CD14-positive monocyte (primary cell): ENCODE measurements at regions not wholly inside any gene's neighbourhood (a gene's known extent, or its start where the extent isn't known, plus 50 kb on each side); places are given as distances from the start of the nearest gene placed in this dataset.

Experiments
- DNase-seq, 3 donors: peaks; one replicate each; pipeline ENCODE4 v3.0.0-alpha.2; 2011 to 2022
- H2AFZ ChIP-seq: 2 replicates; pipeline ENCODE4 v1.6.0; 2012; ENCODE audit warnings: mild to moderate bottlenecking, low read depth, low read length, inconsistent platforms; ENCODE audit not compliant: insufficient read depth, poor library complexity, severe bottlenecking
- H3K27ac ChIP-seq, 2 donors: 1 replicate in 1 of 2; 2 replicates in 1 of 2; pipeline ENCODE4 v1.5.1; 2012 to 2013; ENCODE audit warnings: low read length in 2 of 2, control low read depth in 1 of 2, inconsistent platforms in 1 of 2, low read depth in 1 of 2, mild to moderate bottlenecking in 1 of 2
- H3K27me3 ChIP-seq, 2 donors: one replicate each; pipeline versions ENCODE4 v1.6.0 to v1.6.1; 2011 to 2013; ENCODE audit warnings: low read length in 2 of 2; ENCODE audit not compliant: control insufficient read depth in 2 of 2, insufficient read depth in 2 of 2
- H3K36me3 ChIP-seq, 2 donors: replicated peaks in 1 of 2; 1 replicate in 1 of 2; 2 replicates in 1 of 2; pipeline versions ENCODE4 v1.5.1 to v1.6.1; 2012 to 2013; ENCODE audit warnings: low read length in 2 of 2, control low read depth in 1 of 2, inconsistent platforms in 1 of 2, mild to moderate bottlenecking in 1 of 2; ENCODE audit not compliant: insufficient read depth in 2 of 2, control insufficient read depth in 1 of 2
- H3K4me1 ChIP-seq, 2 donors: 1 replicate in 1 of 2; 2 replicates in 1 of 2; pipeline versions ENCODE4 v1.5.1 to v1.6.1; 2012 to 2013; ENCODE audit warnings: low read length in 2 of 2, control low read depth in 1 of 2, inconsistent platforms in 1 of 2, mild to moderate bottlenecking in 1 of 2, moderate library complexity in 1 of 2; ENCODE audit not compliant: insufficient read depth in 2 of 2, control insufficient read depth in 1 of 2
- H3K4me2 ChIP-seq: replicated peaks from 2 replicates; pipeline ENCODE3; 2012; ENCODE audit warnings: low read length, moderate library complexity, mild to moderate bottlenecking; ENCODE audit not compliant: poor library complexity, severe bottlenecking; ENCODE audit errors: extremely low read depth
- H3K4me3 ChIP-seq, 3 experiments: fragments of 200-600 bp in 1 of 3; sonication (generic) in 1 of 3; replicated peaks in 1 of 3; 1 replicate in 2 of 3; 2 replicates in 1 of 3; pipeline ENCODE4 v1.5.1; 2011 to 2013; ENCODE audit warnings: low read length in 3 of 3, mild to moderate bottlenecking in 3 of 3, control low read depth in 2 of 3, low read depth in 2 of 3, inconsistent platforms in 1 of 3, moderate library complexity in 1 of 3
- H3K79me2 ChIP-seq: 2 replicates; pipeline ENCODE4 v1.6.0; 2012; ENCODE audit warnings: mild to moderate bottlenecking, control low read depth, inconsistent platforms, low read length, moderate library complexity; ENCODE audit not compliant: insufficient read depth
- H3K9ac ChIP-seq: 2 replicates; pipeline ENCODE4 v1.6.0; 2017; ENCODE audit warnings: low read length, mild to moderate bottlenecking; ENCODE audit not compliant: insufficient read depth, poor library complexity, severe bottlenecking
- H3K9me3 ChIP-seq, 2 donors: replicated peaks in 1 of 2; 1 replicate in 1 of 2; 2 replicates in 1 of 2; pipeline versions ENCODE4 v1.5.1 to v1.6.1; 2012 to 2013; ENCODE audit warnings: low read length in 2 of 2, control low read depth in 1 of 2; ENCODE audit not compliant: control insufficient read depth in 1 of 2, insufficient read depth in 1 of 2
- H4K20me1 ChIP-seq: 2 replicates; pipeline ENCODE4 v1.6.0; 2012; ENCODE audit warnings: mild to moderate bottlenecking, low read length, control low read depth, moderate library complexity; ENCODE audit not compliant: insufficient read depth
- H3K27ac Mint-ChIP-seq, 7 donors: one replicate each; pipeline ENCODE4 v1.8.0; 2020; ENCODE audit warnings: mild to moderate bottlenecking in 7 of 7, mixed read lengths in 7 of 7, moderate library complexity in 6 of 7, inconsistent platforms in 2 of 7
- H3K27me3 Mint-ChIP-seq, 3 donors: one replicate each; pipeline ENCODE4 v1.8.0; 2021 to 2022; ENCODE audit warnings: low read depth in 3 of 3, mild to moderate bottlenecking in 3 of 3, mixed read lengths in 3 of 3, moderate library complexity in 3 of 3, inconsistent platforms in 1 of 3
- H3K36me3 Mint-ChIP-seq, 2 donors: one replicate each; pipeline ENCODE4 v1.8.0; 2020; ENCODE audit warnings: mixed read lengths in 2 of 2, inconsistent platforms in 1 of 2, mild to moderate bottlenecking in 1 of 2
- H3K4me1 Mint-ChIP-seq: one replicate; pipeline ENCODE4 v1.8.0; 2020; ENCODE audit warnings: mild to moderate bottlenecking, mixed read lengths
- H3K4me3 Mint-ChIP-seq, 2 donors: one replicate each; pipeline ENCODE4 v1.8.0; 2020; ENCODE audit warnings: mild to moderate bottlenecking in 2 of 2, mixed read lengths in 2 of 2, moderate library complexity in 1 of 2
- H3K9me3 Mint-ChIP-seq, 7 donors: one replicate each; pipeline ENCODE4 v1.8.0; 2020 to 2022; ENCODE audit warnings: mixed read lengths in 7 of 7, mild to moderate bottlenecking in 6 of 7, moderate library complexity in 6 of 7, inconsistent platforms in 2 of 7
- CTCF ChIP-seq: fragments of 200-600 bp; IDR thresholded peaks from one replicate; pipeline ENCODE4 v1.8.0; 2022; ENCODE audit warnings: antibody characterized with exemption, mild to moderate bottlenecking
- WGBS: methylation state at CpG from one replicate; pipeline ENCODE4 v1.1.5; 2013; ENCODE audit warnings: missing lambda C conversion rate; ENCODE audit not compliant: insufficient coverage; 5-methylcytosine and 5-hydroxymethylcytosine counted together
- intact Hi-C, 2 donors: fragments of 100-400 bp; cut with micrococcal nuclease; formaldehyde crosslinking; loops; one replicate each; pipeline versions ENCODE4 v1.15.0 to v1.15.1; 2023

GRCh38 chr18:22339913-22340312 lies 77.8 kb downstream of the CTAGE1 start:
- Histone ChIP-seq H3K9me3 (no peaks in the 10 kb centered on the region), H4K20me1 (no peaks in the 10 kb centered on the region), H3K4me2 (no peak overlapping the region), H3K9ac (no peak overlapping the region), H3K4me1 (peaks cover 6 to 7% of the 10 kb centered on the region in 2 donors), H3K27ac (no peak overlapping the region), H2AFZ (no peak overlapping the region), H3K36me3 (no peaks in the 10 kb centered on the region), H3K4me3 (no peak overlapping the region), H3K27me3 (peaks cover 4 to 9% of the 10 kb centered on the region in 2 donors), H3K79me2 (no peaks in the 10 kb centered on the region)
- 95% methylated on average over 3 of the region's 4 CpGs for WGBS
- Mint-ChIP-seq H3K36me3 (no peaks in the 10 kb centered on the region), H3K27me3 (peaks cover 9 to 18% (median 13%) of the 10 kb centered on the region in 3 donors), H3K4me1 (peaks cover 9% of the 10 kb centered on the region), H3K4me3 (no peak overlapping the region), H3K9me3 (peaks cover 0 to 5% (median 0%) of the 10 kb centered on the region in 7 donors), H3K27ac (no peak overlapping the region)
- no peak for DNase-seq
- intact Hi-C loops: no loop called here
- no peak for TF ChIP-seq CTCF

- no peak for TF ChIP-seq CTCF
- H3K27me3 Mint-ChIP-seq: peaks cover 8 to 17% (median 13%) of the 10 kb centered on the region in 3 donors
- Histone ChIP-seq H3K27ac (no peak overlapping the region), H3K4me1 (peaks cover 6 to 7% of the 10 kb centered on the region in 2 donors), H3K4me3 (no peak overlapping the region), H3K79me2 (no peaks in the 10 kb centered on the region), H2AFZ (no peak overlapping the region), H3K27me3 (no peaks in the 10 kb centered on the region), H3K9me3 (no peaks in the 10 kb centered on the region), H3K4me2 (no peak overlapping the region), H3K9ac (no peak overlapping the region), H3K36me3 (no peaks in the 10 kb centered on the region), H4K20me1 (no peaks in the 10 kb centered on the region)
- no peak overlapping the region for H3K4me3 Mint-ChIP-seq
- H3K27ac Mint-ChIP-seq: no peak overlapping the region
- peaks cover 0 to 5% (median 2%) of the 10 kb centered on the region in 7 donors for H3K9me3 Mint-ChIP-seq
- no peak for DNase-seq
- no peaks in the 10 kb centered on the region for H3K36me3 Mint-ChIP-seq
- H3K4me1 Mint-ChIP-seq: peaks cover 10% of the 10 kb centered on the region
- intact Hi-C loops: no loop called here
These were observed 79.9 kb downstream of the CTAGE1 start for GRCh38 chr18:22337833-22338232.
